Ecto neural progenitor cell (in vitro differentiated cells): ENCODE measurements at regions not wholly inside any gene's neighbourhood (a gene's known extent, or its start where the extent isn't known, plus 50 kb on each side); places are given as distances from the start of the nearest gene placed in this dataset.
"Not testable (repeated sequence)": the region's sequence is repeated elsewhere in the genome, so short reads cannot be mapped to it uniquely, and the experiment has no call there.

Experiments
- DNase-seq: peaks from one replicate; pipeline ENCODE4 v3.0.0-alpha.2; 2018; ENCODE audit warnings: low spot score

DNA sequence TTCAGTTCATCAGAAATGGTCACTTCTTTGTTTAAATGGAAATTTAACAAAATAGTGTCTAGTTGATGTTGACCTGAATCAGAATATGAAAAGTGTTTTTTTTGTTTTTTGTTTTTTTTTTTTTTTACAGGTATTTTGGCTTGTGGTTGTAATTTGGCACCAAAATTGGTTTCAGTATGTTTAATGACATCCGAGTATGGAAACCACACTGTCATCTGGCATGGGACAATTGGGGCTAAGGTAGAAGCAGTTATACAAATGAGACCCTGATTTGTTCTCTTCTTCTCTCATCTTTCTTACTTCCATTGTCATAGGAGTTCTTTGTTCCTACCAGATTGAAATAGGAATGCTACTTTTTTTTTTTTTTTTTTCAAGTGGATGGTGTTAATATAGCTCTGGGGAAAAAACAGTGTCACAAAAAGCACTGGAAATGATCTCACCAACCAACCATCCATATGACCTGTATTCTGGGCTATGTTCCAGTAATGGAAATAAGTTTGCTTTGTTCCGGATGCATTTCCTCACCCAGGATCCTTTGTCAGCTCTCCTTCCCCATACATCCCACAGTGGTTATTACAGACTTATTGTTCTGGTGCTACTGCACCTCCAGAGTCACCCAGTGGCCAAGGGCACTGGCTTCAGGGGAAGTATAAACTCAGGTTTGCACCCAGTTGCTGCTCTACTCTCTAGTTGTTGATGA is 95.8 kb downstream of the ATXN3L start:
- DNase-seq: no peak

DNA sequence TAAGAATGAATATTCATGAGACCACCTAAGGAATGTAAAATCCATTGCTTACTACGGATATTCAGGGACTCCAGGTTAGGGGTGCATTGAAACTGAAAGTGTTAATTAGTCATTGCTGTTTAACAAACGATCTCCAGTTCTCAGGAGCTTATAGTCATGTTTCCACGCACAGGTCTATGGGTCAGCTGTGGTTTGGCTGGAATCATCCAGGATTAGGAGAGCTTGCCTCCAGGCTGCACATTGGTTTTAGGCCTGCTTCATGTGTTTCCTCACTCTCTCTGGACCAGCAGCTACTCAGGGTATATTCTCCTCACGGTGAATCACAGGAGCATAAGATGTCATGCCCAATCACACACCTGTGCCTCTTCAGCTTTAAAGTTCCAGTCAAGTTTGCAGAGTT is 98.9 kb downstream of the ATXN3L start:
- no peak for DNase-seq

DNA sequence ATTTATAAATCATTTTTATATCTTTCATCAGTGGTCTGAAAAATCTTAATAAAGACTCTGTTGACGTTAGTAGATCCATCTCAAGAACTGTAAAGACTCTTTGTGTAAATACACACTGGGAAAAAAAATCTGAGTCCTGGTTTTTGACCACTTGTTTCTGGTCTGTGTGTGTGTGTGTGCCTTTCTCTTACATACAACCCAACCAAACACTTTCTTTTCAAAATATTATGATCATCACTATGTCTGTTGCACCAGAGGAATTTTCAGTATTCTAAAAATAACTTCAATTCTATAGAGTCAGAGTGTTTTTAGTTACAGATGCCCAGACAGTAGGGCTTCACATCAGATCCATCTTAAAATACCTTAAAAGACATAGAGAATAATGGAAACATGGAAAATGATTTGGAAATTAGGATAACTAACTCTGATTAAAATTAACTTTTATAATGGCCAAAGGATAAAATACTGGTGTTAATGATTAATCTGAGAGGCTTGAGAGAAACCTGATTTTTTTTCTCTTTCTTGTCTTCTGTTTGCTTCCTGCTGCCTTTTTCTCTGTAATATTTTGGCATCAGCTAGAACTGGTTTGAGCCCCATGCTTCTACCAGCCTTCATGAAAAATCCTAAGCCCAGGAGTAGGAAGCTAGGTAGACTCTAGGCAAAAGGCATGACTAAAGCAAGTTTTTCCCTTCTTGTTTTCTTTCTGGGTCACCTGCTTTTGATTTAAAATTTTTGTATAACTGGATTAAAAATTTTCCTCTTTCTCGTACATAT is 99.7 kb downstream of the ATXN3L start:
- DNase-seq: no peak

DNA sequence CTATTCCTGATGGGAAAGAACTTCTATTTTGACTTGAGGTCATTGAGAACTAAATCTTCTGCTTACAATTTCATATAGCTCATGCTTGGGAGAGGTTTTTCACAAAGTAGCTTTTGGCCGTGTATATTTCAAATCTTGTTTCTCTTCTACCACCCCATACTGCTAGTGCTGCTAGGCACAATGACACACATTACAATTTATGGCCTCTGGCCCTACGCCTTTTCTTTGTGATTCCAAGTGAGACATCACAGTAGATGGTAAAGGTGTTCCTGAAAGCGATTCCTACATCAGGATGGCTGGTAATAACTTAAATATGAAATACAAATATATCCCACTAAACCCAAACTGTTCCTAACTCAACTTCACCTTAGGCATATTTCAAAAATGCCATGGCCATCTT is 101.1 kb downstream of the ATXN3L start:
- DNase-seq: no peak

DNA sequence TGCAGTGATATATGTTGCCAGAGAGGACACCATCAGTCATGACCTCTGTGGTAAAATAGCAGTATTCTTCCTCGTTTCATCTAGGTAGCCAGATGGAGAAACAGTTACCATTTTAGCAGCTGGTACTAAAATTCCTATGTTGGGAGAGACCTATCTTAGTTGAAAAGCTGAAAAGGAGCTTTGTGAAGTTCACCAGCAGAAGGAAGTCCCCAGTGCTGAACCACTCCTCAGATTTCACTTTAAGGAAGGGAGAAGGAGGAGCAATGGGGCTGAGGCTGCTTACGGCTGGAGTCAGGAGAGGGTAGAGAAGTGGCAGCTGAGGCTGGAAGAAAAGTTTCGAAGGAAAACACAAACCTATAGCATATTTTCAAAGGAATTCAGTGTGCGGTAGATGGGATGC is 103.7 kb downstream of the ATXN3L start:
- no peak for DNase-seq

DNA sequence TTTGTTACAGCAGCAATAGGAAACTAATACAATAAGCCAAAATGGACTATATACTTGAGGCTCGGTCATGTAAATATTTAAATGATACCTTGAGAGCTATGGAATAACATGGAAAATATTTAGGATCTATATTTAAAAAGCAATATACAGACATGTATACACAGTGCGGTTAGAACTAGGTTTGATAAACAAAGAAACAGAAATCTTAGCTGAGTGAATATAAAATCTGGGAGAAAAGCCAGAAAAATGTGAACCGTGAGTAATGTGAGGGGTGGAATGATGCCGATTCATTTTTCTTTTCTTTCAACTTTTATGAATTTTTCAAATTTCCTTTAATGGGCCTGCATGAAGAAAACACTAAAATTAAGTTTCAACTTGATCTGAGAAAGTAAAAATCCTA is 104.1 kb downstream of the ATXN3L start:
- DNase-seq: no peak

DNA sequence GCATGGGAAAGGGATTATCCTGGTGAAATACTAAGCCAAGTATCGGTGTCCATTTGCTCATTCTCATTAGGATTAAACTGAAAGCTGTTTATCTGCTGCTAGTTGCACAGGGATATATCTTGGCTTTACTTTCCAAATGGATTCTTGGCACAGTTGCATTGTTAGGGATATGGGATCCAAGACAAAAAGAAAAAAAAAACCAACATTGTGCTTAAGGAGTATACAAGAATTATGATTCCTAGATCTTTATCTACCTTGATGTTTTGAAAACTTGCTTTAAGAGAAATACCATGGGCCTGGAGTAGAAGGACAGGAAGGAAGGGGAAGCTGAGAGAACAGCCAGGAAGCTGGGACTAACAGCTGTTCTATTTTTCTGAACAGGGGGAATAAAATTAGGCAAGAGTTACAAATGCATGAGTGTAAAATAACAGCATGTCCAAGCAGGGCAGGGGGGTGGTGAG is 107.6 kb downstream of the ATXN3L start:
- DNase-seq: no peak

DNA sequence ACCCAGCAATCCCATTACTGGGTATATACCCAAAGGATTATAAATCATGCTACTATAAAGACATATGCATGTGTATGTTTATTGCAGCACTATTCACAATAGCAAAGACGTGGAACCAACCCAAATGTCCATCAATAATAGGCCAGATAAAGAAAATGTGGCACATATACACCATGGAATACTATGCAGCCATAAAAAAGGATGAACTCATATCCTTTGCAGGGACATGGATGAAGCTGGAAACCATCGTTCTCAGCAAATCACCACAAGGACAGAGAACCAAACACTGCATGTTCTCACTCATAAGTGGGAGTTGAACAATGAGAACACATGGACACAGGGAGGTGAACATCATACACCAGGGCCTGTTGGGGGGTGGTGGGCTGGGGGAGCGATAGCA is 109.7 kb downstream of the ATXN3L start:
- DNase-seq: not testable (repeated sequence)

DNA sequence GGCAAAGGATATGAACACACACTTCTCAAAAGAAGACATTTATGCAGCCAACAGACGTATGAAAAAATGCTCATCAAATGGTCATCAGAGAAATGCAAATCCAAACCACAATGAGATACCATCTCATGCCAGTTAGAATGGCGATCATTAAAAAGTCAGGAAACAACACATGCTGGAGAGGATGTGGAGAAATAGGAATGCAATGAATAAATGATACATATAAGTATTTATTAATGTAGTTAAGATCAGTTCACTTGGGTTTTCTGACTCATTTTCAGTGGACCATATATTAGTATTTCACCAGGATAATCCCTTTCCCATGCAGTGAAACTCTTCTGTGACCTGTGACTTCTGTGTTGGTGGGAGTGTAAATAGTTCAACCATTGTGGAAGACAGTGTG is 110.1 kb downstream of the ATXN3L start:
- DNase-seq: not testable (repeated sequence)

DNA sequence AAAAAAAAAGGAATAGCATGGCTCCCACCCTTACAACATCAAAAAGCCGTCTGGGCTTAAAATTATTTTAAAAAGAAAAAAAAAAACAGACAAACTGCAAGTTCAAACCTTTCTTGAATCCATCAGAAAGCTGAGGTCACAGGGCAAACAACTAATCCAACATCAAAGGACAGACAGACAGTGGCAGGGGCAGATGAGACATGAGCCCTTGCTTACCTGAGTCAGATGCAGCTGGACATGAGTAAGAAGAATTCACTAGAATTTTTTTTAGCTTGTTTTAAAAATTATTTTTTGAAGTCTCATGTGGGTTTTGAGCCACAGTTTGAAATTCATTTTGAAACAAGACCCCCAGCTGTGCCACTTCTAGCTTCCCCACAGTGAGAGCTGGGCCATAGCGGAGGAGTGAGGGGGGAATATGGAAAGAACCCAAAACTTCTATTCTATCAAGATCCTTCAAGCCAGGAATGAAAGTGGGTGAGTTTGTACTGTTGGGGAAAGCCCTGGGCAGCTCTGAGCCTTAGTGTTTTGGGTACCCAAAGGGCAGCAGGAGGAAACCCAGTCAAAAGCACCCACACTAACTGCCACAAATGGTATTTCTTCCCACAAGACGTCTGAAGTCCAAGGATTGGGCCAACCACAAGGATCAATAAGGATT is 111.4 kb downstream of the ATXN3L start:
- DNase-seq: no peak

DNA sequence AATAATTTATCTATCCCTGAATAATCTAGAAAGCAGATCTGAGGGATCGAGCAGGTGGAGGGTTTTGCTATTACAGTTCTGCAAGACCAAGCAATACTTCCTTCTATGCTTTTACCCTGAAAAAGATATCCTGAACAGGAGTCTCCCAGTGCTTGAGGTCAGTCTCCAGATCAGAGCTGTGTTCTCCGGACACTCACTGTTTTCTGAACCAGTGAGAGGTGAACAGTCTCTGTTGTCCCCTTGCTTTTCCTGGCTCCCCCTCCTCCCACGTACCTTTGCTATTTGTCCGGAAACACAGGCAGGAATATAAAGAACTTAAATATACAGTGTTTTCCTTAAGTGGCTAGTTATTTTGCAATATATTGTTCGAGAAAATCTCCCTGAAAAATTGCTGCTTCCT is 116.6 kb downstream of the ATXN3L start:
- no peak for DNase-seq

DNA sequence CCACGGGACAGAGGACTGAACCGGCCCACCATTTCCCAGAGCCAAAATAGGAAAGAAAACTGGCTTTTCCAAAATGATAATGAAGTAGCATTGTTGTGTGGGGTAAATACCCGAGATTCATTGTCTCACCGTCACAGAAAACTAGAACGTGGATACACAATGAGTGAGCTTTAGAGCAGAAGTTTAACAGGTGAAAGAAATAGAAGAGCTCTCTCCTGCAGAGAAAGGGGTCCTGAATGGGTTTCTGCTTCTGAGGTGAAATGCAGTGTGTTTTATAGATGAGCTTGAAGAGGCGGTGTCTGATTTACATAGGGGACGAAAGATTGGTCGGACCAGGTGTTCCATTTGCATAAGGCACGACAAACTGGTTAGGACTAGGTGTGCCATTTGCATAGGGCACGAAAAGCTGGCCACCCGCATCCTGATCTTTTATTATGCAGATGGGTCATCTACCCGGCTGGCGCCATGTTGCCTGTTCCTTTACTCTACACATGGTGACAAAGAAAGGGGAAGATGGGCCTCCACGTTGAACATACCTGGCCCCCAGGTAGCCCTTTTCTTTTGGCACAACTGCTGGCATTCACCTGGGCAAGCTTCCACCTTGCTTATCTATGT is 118.1 kb downstream of the ATXN3L start:
- no peak for DNase-seq

DNA sequence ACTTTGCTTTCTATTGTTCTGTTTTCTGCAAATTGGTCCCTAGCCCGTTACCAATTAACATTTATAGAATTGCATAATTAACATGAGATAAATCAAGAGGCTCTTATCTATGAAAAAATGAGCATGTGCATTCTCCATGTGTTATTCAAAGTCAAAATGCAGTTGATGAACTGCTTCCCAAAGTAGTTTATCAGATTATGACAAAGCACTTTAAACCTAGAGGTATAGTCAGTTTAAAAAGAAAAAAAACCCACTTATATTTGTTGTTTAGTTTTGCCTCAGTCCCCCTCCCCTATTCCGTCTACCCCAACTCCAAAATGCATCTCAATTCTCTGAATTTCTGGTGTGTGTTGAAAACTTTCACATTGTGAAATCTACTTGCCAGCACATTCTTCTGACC is 119.5 kb downstream of the ATXN3L start:
- DNase-seq: no peak

DNA sequence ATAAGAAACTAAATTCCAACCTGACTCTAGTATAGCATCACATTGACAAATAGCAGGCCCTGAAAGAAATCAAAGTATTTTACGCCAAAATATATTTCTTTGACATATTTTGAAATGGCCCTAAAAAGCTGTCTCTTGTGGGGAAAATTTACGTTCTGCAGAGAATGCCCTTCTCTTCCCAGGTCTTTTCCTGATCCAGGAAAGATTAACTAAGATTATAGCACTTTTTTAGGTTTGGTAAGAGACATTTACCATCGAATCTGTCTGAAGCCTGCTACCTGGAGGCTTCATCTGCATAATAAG is 121.1 kb downstream of the ATXN3L start:
- DNase-seq: no peak

DNA sequence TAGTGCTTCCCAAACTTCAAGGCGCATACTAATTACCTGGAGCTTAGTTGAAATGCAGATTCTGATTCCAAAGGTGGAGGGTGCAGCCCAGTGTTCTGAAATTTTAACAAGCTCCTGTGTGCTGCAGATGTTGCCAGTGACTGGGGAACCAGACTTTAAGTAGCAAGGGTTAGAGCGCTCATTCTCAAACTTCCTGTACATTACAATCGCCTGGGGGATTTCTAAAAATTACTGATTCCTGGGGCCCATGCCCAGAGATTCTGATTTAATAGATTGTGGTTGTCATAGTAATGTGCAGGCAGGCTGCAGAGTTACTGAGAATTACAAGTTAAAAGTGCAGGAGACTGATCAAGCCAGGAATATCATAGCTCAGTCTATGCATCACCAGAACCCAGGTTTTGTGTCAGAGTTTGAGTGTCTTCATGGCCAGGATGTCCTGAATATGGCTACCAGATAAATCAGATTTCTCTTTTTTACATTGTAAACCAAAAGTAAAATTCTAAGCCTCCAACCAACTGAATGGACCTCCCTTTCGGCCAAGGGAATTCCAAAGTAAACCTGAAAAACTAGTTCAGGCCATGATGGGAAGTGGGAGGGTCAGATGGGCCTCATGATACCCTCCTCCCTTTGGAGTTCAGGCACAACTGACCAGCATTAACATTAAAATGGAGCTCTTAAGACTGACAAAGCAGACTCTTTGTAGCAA is 121.6 kb downstream of the ATXN3L start:
- DNase-seq: no peak

DNA sequence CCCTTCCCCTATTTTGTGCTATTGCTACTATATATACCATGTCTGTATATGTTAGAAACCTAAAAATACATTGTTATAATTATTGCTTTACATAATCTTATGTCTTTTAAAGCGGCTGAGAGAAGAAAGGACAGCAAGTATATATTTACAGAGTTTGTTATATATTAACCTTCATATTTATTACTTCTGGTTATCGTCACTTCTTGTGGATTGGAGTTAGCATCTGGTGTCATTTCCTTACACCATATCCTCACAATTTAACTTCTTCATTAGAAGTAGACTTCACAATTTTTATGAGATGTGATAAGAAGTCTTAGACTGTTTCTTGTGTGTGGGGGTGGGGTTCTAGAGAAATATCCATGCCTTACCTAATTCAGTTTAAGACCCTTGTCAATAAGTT is 123.1 kb downstream of the ATXN3L start:
- DNase-seq: no peak

DNA sequence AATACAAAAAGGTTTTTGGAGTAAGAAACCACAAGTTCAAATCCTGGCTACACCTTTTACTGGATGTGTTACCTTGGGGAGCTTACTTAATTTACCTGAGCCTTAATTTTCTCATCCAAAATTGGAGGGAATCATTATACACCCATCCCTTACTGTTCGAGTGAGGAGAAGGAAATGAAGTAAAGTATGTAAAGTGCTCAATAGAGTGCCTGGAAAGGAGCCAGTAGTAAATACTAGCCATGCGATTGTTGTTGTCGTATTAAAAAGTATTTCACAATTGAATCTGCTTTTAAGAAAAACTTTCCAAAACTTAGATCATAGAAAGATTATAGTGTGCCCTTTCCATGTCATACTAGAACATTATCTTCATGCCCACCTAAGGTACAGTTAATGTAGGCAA is 124.5 kb downstream of the ATXN3L start:
- DNase-seq: no peak

DNA sequence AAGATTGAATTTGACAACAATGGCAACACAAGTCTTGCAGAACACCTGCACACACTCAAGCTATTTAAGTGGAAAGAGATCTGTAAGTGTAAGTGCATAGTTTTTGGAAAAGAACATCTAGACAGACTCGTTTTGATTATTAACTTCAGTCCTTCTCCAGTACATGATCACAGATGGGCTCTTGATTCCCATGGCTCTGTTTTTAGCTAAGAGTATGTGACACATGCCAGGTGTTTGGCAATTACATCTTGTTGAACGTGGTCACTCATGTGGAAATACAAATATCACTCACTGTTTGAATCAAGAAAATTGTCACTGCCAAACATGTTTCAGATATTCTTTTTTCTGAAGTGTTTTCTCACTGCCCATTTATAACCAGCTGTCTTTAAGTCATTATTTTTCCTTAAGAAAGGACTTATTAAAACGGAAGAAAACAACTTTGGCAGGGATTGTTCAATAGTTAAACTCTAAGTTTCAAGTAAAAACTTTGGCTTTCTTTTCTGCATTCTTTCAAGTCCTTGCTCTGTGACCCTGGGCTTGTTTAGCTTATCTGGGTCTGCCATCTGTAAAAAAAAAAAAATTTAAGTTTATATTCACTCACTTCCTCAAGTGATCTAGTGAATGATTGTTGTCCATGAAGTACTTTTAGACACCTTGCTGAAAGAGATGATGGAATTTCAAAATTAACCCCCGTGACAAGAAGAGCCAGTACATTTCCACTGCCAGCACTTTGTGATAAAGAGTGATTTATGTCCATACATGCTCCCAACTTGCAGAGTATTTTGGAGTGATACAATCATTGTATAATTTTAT is 125.4 kb downstream of the ATXN3L start:
- DNase-seq: no peak

DNA sequence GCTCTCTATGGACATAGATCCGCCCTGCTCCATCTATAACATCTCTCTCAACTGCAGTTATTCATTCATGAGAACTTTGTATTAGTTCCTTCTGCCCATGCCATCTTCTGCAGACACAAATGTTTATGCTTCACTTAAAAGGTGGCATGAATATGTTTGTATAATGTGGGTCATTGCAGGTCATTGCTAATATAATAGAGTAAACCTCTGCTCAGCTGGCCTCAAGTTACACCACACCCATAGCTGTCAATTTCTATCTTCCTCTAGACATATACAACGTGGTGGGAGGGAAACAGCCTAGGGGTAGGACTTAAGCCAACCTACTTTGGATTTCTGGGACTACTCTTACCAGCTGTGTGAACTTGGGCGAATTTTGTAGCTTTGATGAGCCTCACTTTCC is 129.8 kb downstream of the ATXN3L start:
- DNase-seq: no peak

DNA sequence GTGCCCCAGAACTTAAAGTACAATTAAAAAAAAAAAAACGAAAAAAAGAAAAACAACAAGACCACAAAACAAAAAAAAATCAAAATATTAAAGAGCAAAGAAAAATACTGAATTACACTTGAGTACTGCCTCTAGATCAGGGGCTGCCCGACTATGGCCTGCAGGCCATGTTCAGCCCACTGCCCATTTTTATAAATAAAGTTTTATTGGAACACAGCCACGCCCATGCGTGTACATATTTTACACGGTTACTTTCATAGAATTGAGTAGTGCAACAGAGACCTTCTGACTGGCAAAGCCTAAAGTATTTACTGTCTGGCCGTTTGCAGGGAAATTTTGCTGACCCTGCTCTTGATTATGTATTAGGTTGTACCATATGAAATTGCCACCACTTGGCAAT is 130.5 kb downstream of the ATXN3L start:
- no peak for DNase-seq

DNA sequence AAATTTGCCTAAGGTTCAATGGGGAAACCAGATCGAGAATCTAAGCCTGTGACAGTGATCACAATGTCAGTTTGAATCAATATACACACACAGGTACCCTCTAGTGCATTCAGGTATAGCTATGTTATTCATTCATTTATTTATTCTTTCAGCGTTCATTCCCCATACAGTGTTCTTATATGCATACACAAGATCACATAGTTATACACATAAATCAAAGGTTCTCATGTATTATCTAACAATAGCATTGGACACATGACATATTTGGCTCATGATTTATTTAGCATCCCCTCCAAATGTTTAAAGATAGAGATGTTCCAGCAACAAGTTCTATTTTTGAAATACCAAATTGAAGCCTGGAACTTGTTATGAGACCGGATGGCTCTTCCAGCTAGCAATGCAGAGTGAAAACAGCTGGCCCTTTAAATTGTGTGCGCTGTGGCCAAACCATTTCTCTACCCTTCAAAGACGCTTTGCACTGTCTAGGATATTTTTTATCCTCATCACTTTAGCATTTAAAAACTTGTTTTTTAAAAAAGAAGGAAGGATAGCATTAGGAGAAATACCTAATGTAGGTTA is 131.0 kb downstream of the ATXN3L start:
- no peak for DNase-seq
